Vagina (tissue), 2 donors: ENCODE measurements at regions not wholly inside any gene's neighbourhood (a gene's known extent, or its start where the extent isn't known, plus 50 kb on each side); places are given as distances from the start of the nearest gene placed in this dataset.

ENCODE experiments used
- POLR2A ChIP-seq, 2 donors: fragments of 450-650 bp; IDR thresholded peaks; one replicate each; pipeline ENCODE4 v1.6.1; 2017; ENCODE audit warnings: antibody characterized with exemption in 2 of 2, mild to moderate bottlenecking in 2 of 2, moderate library complexity in 2 of 2
- TF ChIP-seq, protein P1 (sequence below), 3 experiments: fragments of 450-650 bp in 2 of 3; fragments of 200-600 bp in 1 of 3; sonication (generic) in 1 of 3; IDR thresholded peaks; one replicate each; pipeline ENCODE4 v1.5.1; 2017 to 2019; ENCODE audit warnings: antibody characterized with exemption in 3 of 3, mild to moderate bottlenecking in 2 of 3, moderate library complexity in 2 of 3

GRCh38 chr7:54332301-54332700, 209.9 kb upstream of the VSTM2A start:
- TF ChIP-seq, protein P1, sequence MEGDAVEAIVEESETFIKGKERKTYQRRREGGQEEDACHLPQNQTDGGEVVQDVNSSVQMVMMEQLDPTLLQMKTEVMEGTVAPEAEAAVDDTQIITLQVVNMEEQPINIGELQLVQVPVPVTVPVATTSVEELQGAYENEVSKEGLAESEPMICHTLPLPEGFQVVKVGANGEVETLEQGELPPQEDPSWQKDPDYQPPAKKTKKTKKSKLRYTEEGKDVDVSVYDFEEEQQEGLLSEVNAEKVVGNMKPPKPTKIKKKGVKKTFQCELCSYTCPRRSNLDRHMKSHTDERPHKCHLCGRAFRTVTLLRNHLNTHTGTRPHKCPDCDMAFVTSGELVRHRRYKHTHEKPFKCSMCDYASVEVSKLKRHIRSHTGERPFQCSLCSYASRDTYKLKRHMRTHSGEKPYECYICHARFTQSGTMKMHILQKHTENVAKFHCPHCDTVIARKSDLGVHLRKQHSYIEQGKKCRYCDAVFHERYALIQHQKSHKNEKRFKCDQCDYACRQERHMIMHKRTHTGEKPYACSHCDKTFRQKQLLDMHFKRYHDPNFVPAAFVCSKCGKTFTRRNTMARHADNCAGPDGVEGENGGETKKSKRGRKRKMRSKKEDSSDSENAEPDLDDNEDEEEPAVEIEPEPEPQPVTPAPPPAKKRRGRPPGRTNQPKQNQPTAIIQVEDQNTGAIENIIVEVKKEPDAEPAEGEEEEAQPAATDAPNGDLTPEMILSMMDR (IDR thresholded peaks at IDR 0.05): no peak
- TF ChIP-seq POLR2A (IDR thresholded peaks at IDR 0.05): no peak
